ENCODE measurements at regions not wholly inside any gene's neighbourhood (a gene's known extent, or its start where the extent isn't known, plus 50 kb on each side); places are given as distances from the start of the nearest gene placed in this dataset.

- TF ChIP-seq, protein P1, sequence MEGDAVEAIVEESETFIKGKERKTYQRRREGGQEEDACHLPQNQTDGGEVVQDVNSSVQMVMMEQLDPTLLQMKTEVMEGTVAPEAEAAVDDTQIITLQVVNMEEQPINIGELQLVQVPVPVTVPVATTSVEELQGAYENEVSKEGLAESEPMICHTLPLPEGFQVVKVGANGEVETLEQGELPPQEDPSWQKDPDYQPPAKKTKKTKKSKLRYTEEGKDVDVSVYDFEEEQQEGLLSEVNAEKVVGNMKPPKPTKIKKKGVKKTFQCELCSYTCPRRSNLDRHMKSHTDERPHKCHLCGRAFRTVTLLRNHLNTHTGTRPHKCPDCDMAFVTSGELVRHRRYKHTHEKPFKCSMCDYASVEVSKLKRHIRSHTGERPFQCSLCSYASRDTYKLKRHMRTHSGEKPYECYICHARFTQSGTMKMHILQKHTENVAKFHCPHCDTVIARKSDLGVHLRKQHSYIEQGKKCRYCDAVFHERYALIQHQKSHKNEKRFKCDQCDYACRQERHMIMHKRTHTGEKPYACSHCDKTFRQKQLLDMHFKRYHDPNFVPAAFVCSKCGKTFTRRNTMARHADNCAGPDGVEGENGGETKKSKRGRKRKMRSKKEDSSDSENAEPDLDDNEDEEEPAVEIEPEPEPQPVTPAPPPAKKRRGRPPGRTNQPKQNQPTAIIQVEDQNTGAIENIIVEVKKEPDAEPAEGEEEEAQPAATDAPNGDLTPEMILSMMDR (IDR thresholded peaks at IDR 0.05): no peak
- TF ChIP-seq POLR2A (IDR thresholded peaks at IDR 0.05): no peak
Measured at GRCh38 chr3:13213911-13214846, 140.9 kb upstream of the IQSEC1 start.

All from ovary (tissue), 3 donors.